HAP-1 (cell line): ENCODE measurements at regions not wholly inside any gene's neighbourhood (a gene's known extent, or its start where the extent isn't known, plus 50 kb on each side); places are given as distances from the start of the nearest gene placed in this dataset.
A peak's percentile ranks its signal among the peaks of the same experiment; 100 is the strongest.
"Not testable (repeated sequence)": the region's sequence is repeated elsewhere in the genome, so short reads cannot be mapped to it uniquely, and the experiment has no call there.

Experiments used
- DNase-seq, 2 experiments: peaks; one replicate each; pipeline ENCODE4 v3.0.0-alpha.2; 2016 to 2020; ENCODE audit warnings: low spot score in 2 of 2
- H3K27me3 ChIP-seq: fragments of 250-450 bp; sonication (Bioruptor Pico); 2 replicates; pipeline ENCODE4 v1.5.1; 2020; ENCODE audit warnings: low read depth, mild to moderate bottlenecking, moderate library complexity
- H3K36me3 ChIP-seq: fragments of 250-450 bp; sonication (Bioruptor Pico); replicated peaks from 2 replicates; pipeline ENCODE4 v1.5.1; 2020; ENCODE audit warnings: mild to moderate bottlenecking
- H3K4me1 ChIP-seq: fragments of 250-450 bp; sonication (Bioruptor Pico); 2 replicates; pipeline ENCODE4 v1.5.1; 2020; ENCODE audit warnings: mild to moderate bottlenecking
- H3K4me3 ChIP-seq: fragments of 250-450 bp; sonication (Bioruptor Pico); 2 replicates; pipeline ENCODE4 v1.5.1; 2020; ENCODE audit warnings: mild to moderate bottlenecking, moderate library complexity
- H3K9me3 ChIP-seq: fragments of 250-450 bp; sonication (Bioruptor Pico); 2 replicates; pipeline ENCODE4 v1.5.1; 2020; ENCODE audit warnings: mild to moderate bottlenecking, moderate library complexity
- in situ Hi-C: fragments of 300-500 bp; cut with MboI; formaldehyde crosslinking; loops from 3 replicates; pipeline ENCODE4 v1.14.3; 2020; ENCODE audit warnings: low sequenced_read_pairs, inconsistent platforms, mixed read lengths

DNA sequence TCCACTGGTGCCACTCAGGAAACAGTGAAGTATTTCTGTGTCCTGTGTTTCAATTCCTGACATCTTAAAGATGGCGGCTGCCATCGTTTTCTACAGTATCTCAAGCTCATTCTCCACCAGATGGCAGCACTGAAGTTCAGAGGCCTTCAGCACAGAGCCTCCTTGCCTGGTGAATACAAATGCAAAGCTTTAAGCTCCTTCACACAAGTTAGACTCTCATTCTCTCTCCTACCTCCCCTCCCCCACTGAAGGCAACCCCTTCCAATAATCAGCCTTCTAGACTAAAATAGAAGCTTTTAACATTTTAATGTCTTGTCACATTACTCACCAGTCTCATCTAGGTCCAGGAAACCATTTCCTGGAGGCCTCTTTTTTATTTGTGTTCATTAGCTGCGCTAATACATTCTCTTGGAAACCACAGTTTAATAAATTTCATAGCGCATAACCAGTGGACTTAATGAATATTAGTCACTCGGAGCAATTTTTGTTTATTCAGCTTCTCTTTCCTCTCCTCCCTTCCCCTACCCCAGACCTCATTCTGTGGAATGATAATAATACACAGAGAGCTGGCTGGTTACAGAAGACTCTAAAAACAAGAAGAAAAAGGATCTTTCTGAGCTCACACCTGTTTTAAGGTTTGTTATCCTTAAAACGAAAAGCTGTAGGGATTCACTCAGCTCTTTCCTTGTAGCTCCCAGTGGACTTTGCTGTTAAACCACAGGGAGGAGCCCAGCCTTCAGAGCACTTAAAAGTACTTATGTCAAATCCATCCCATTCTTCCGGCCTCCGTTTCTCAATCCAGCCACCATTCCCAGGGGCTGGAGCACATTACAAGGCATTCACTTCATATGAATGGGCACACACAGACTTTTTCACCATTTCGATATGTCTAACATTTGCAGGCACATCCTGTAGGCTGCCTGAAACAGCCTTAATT, 384.9 kb downstream of the HLX start:
- in situ Hi-C loops = no loop called here
- Histone ChIP-seq H3K9me3 (no peaks in the 10 kb centered on the region), H3K4me1 (no peaks in the 10 kb centered on the region), H3K27me3 (no peaks in the 10 kb centered on the region), H3K4me3 (no peak overlapping the region), H3K36me3 (no peaks in the 10 kb centered on the region)
- peak; percentile 72 to 77 for DNase-seq

DNA sequence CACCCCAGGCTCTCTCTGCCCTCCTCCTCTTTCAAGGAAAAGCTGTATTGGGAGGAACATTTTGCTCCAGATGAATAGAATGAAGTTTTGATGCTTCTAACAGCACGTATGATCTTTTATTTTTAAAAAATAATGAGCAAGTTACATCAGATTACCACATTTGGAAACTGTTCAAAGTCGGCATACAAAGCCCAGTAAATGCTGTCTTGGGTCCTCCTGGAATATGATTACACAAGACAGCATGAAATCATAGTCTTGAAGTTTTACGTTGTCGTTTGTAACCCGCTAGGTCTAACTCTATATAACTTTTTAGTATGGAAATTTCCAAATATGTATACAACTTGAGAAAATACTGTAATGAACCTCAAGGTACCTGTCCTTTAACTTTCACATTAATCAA, 385.6 kb downstream of the HLX start:
- Histone ChIP-seq H3K4me3 (no peak overlapping the region), H3K4me1 (no peaks in the 10 kb centered on the region), H3K27me3 (no peaks in the 10 kb centered on the region), H3K9me3 (no peaks in the 10 kb centered on the region), H3K36me3 (no peaks in the 10 kb centered on the region)
- in situ Hi-C loops = no loop called here
- DNase-seq = no peak

DNA sequence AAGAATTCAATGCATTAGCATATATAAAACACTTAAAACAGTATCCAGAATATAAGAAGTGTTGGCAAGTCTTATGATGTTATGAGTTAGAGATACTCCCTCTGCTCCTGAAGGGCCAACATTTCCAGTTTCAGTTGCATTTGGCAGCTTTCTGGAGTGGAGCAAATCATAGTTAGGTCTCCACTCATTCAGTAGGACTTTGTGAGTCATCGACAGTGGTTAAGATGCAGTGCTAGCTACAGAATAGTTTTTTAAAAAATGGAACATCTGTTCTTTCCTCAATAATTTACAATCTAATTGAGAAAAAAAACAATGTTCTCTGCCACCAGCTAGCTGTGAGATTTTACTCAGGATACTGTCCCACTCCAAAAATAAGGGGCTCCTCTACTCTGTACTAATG, 389.1 kb downstream of the HLX start:
- Histone ChIP-seq H3K4me1 (no peaks in the 10 kb centered on the region), H3K27me3 (no peaks in the 10 kb centered on the region), H3K4me3 (no peak overlapping the region), H3K36me3 (no peaks in the 10 kb centered on the region), H3K9me3 (no peaks in the 10 kb centered on the region)
- in situ Hi-C loops = no loop called here
- no peak for DNase-seq

DNA sequence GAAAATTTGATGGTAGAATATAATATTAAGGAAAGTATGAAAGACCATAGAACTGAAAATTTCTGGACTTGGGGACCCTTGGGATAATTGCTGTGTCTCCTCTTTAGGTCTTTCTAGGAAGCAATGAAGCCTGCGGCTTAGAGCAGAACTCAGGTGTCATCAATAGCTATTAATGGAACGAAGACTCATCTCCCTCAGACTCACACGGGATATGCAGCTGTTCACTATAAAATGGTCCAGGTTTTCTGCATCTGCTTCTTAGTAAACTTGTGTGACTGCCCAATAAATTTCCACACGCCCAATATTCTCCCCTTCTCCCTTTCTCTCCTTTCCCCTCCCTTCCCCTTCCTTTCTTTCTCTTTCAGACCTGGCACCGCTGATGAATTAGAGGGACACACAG, 392.5 kb downstream of the HLX start:
- Histone ChIP-seq H3K4me1 (no peaks in the 10 kb centered on the region), H3K36me3 (no peaks in the 10 kb centered on the region), H3K4me3 (no peak overlapping the region), H3K9me3 (no peaks in the 10 kb centered on the region), H3K27me3 (no peaks in the 10 kb centered on the region)
- in situ Hi-C loops = no loop called here
- DNase-seq = no peak

DNA sequence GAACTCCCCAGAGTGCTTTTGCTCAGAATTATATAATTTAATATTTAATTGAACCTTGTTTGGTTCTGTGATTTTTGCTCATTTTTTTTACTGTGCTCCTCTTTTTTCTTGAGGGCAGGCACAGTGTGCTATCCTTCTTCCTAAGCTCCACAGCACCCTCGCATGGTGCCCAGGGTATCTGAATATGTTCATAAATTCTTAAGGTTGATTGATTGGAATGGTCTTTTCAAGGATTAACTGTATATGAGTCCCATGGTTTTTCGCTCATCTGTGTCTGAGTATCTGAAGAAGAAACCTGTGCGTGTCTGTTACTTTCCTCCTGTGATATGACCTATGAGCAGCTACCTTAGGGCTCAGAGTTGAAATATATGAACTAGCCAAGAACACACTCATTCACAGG, 393.7 kb downstream of the HLX start:
- Histone ChIP-seq H3K27me3 (no peaks in the 10 kb centered on the region), H3K4me3 (no peak overlapping the region), H3K9me3 (no peaks in the 10 kb centered on the region), H3K4me1 (no peaks in the 10 kb centered on the region), H3K36me3 (no peaks in the 10 kb centered on the region)
- in situ Hi-C loops = no loop called here
- DNase-seq = no peak

DNA sequence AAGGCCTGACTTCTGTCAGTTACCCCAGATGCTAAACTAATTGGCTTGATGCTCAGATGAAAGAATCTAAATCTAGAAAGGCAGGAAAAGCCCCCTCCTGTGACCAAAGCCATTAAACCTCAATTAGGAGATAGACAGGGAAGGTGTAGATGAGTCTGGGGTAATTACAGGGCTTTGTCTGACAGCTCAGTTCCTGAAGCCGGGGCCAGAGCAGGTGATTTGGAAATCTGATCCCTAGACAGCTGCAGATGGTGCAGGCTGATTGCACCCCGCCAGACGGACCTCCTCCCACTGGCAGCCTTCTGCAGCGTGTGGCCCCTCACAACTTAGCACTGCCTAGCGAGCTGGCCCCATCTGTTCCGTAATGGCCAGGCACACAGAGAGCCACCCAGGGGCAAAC, 395.1 kb downstream of the HLX start:
- in situ Hi-C loops = no loop called here
- DNase-seq = no peak
- Histone ChIP-seq H3K9me3 (no peaks in the 10 kb centered on the region), H3K4me3 (no peak overlapping the region), H3K4me1 (no peaks in the 10 kb centered on the region), H3K36me3 (no peaks in the 10 kb centered on the region), H3K27me3 (no peaks in the 10 kb centered on the region)

DNA sequence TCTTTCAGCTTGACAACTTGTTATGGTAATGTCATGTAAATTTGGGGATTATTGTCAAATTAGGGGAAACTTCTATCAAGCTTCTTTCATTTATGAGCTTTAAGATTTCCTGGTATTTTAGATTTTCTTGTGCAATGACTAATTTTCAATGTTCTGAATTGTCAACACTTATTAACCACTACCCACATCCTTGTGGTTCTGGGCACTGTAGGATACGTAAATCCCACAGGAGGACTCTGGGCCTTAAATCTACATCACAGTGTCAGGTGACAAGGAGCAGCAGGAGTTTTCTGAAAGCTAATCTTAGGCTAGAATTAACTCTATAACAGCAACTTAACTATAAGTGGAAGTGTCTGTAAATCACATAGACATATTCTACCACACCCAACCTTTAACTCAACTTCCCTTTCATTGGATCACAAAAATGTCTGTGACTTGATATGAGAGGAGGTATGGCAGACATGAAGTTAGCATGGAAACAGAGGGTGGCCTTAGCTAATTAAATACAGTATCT, 397.7 kb downstream of the HLX start:
- DNase-seq = no peak
- no peaks in the 10 kb centered on the region for H3K4me1 ChIP-seq
- no peaks in the 10 kb centered on the region for H3K27me3 ChIP-seq
- H3K4me3 ChIP-seq = no peak overlapping the region
- no peaks in the 10 kb centered on the region for H3K9me3 ChIP-seq
- in situ Hi-C loops = no loop called here
- H3K36me3 ChIP-seq = no peaks in the 10 kb centered on the region

DNA sequence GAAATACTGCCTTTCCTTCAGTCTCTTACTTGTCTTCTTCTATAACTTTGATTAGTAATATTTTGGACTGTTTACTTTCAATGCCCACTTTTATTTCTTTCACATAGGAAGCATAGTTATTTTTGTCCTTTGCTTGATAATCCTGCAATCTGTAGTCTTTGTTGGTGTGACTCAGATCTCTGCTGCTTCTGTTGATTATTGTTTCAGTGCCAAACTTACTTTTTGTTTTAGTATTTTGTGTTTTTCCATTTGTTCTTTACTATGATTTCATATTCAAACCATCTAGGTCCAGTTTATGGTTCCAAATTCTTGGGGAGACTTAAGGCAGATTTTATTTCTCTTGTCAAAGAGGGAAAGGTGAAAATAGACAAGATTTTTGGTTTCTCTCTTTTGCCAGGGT, 399.9 kb downstream of the HLX start:
- H3K36me3 ChIP-seq = no peaks in the 10 kb centered on the region
- H3K9me3 ChIP-seq = no peaks in the 10 kb centered on the region
- in situ Hi-C loops = no loop called here
- H3K27me3 ChIP-seq = no peaks in the 10 kb centered on the region
- H3K4me3 ChIP-seq = no peak overlapping the region
- no peak for DNase-seq
- H3K4me1 ChIP-seq = peaks cover 2% of the 10 kb centered on the region; the same call in 1 of the 2 replicates

DNA sequence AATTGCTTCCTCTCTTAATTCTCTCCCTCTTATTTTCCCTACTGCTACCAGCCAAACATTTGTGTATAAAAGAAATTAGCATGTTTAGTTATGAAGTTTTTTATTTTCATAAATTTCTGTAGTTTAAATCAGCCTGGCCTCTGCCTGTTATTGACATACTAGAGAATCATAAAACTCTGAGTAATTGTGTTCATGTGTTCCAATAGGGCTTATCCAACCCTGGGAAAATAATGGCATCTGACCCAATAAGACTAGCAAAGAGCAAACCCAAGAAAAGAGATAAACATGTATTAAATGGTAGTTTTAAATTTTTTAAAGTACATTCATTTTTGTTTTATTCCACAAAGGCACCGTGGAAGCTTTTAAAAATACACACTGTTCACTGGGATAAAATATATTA, 404.3 kb downstream of the HLX start:
- Histone ChIP-seq H3K4me1 (peaks cover 2% of the 10 kb centered on the region; the same call in 1 of the 2 replicates), H3K4me3 (no peak overlapping the region), H3K36me3 (no peaks in the 10 kb centered on the region), H3K27me3 (no peaks in the 10 kb centered on the region), H3K9me3 (no peaks in the 10 kb centered on the region)
- in situ Hi-C loops = no loop called here
- DNase-seq = no peak

DNA sequence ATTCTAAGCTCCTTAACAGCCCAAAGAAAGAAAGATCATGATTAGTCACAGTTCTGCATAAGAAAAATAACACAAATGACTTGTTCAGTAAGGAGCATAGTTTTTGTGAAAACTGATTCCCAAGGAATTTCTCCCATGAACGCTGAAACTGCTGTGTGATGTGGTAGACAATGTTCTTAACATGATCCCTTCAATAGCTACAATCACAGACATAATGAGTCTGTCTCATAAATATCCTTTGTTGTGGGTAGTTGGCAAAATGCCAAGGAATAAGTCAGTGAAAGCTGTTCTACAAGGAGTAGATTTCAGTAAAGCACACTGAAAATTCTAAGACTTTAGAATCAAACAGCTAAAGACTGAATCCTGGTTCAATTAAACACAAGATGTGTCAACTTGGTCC, 404.8 kb downstream of the HLX start:
- peak in 1 of 2 experiments; percentile 56 for DNase-seq
- Histone ChIP-seq H3K9me3 (no peaks in the 10 kb centered on the region), H3K36me3 (no peaks in the 10 kb centered on the region), H3K4me1 (peaks cover 2% of the 10 kb centered on the region; the same call in 1 of the 2 replicates), H3K27me3 (no peaks in the 10 kb centered on the region), H3K4me3 (no peak overlapping the region)
- in situ Hi-C loops = no loop called here

DNA sequence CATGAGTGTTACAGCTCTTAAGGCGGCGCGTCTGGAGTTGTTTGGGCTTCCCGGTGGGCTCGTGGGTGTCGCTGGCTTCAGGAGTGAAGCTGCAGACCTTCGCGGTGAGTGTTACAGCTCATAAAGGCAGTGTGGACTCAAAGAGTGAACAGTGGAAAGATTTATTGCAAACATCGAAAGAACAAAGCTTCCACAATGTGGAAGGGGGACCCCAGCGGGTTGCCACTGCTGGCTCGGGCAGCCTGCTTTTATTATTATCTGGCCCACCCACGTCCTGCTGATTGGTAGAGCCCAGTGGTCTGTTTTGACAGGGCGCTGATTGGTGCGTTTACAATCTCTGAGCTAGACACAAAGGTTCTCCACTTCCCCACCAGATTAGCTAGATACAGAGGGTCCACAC, 405.7 kb downstream of the HLX start:
- DNase-seq, in situ Hi-C loops, H3K4me3 ChIP-seq, H3K4me1 ChIP-seq, H3K36me3 ChIP-seq, H3K9me3 ChIP-seq, H3K27me3 ChIP-seq: not testable (repeated sequence)

DNA sequence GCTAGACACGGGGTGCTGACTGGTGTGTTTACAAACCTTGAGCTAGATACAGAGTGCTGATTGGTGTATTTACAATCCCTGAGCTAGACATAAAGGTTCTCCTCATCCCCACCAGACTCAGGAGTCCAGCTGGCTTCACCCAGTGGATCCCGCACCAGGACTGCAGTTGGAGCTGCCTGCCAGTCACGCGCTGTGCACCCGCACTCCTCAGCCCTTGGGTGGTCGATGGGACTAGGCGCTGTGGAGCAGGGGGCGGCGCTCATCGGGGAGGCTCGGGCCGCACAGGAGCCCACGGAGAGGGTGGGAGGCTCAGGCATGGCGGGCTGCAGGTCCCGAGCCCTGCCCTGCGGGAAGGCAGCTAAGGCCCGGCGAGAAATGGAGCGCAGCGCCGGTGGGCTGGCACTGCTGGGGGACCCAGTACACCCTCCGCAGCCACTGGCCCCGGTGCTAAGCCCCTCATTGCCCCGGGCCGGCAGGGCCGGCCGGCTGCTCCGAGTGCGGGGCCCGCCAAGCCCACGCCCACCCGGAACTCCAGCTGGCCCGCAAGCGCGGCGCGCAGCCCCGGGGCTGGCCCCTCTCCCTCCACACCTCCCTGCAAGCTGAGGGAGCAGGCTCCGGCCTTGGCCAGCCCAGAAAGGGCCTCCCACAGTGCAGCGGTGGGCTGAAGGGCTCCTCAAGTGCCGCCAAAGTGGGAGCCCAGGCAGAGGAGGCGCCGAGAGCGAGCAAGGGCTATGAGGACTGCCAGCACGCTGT, 406.4 kb downstream of the HLX start:
- in situ Hi-C loops, H3K27me3 ChIP-seq, H3K4me3 ChIP-seq, DNase-seq, H3K4me1 ChIP-seq, H3K36me3 ChIP-seq, H3K9me3 ChIP-seq: not testable (repeated sequence)

DNA sequence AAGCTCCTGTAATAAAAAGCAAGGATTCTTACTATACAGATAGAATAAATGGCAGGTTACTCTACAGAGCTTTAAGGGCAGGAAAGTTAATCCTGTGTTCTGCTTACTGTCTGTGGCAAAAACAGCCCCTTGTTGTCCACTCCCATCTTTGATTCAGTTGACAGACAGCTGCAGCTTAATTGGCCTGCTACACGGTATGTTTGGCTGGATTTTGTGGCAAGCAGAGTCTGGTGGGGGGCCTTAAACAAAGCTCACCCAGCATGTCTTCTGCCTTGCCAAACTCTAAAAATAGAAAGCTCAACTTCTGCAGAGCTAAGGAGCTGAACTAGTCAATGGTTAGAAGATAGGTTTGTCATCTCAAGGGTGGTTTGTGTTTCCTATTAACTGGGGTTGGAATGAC, 407.2 kb downstream of the HLX start:
- H3K9me3 ChIP-seq = no peaks in the 10 kb centered on the region
- no peaks in the 10 kb centered on the region for H3K36me3 ChIP-seq
- no peak for DNase-seq
- no peaks in the 10 kb centered on the region for H3K27me3 ChIP-seq
- no peak overlapping the region for H3K4me3 ChIP-seq
- in situ Hi-C loops = no loop called here
- H3K4me1 ChIP-seq = peaks cover 2% of the 10 kb centered on the region; the same call in 1 of the 2 replicates

DNA sequence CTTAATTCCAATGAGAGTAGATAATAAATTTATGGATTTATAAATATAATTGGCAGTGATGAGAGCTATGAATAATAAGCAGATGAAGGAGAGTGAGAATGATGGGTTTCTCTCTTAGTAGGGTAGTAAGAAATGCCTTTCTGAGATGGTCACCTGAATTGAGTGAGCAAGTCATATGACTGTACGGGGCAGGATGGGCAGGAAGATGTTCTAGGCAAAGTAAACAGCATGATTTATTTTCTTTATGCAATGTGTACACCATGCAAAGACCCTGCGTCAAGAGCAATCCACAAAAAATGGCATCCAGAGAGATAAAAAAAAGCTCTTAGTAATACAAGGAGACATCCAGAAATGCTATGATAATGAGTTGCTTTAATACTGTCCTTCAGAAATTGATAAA, 409.9 kb downstream of the HLX start:
- Histone ChIP-seq H3K27me3 (no peaks in the 10 kb centered on the region), H3K4me3 (no peak overlapping the region), H3K9me3 (no peaks in the 10 kb centered on the region), H3K4me1 (no peaks in the 10 kb centered on the region; the same call in 1 of the 2 replicates), H3K36me3 (no peaks in the 10 kb centered on the region)
- no peak for DNase-seq
- in situ Hi-C loops = no loop called here
